ENCODE measurements at regions not wholly inside any gene's neighbourhood (a gene's known extent, or its start where the extent isn't known, plus 50 kb on each side); places are given as distances from the start of the nearest gene placed in this dataset.

- no peak for DNase-seq (ENCODE audit: low read depth, low spot score)
- no CpG with 5 or more reads among the region's 2 CpGs for WGBS (ENCODE audit: insufficient coverage, insufficient read length)
- Histone ChIP-seq H3K27me3 (ENCODE audit: control insufficient read depth, insufficient read depth, low read length) (no peaks in the 10 kb centered on the region), H3K36me3 (ENCODE audit: control insufficient read depth, insufficient read depth, low read length) (peaks cover 4% of the 10 kb centered on the region; the same call in 1 of the 2 replicates), H3K27ac (ENCODE audit: low read length) (no peak overlapping the region), H3K4me1 (ENCODE audit: control insufficient read depth, insufficient read depth, low read length) (no peaks in the 10 kb centered on the region), H3K4me3 (ENCODE audit: low read length) (no peak overlapping the region), H3K9me3 (ENCODE audit: control insufficient read depth, insufficient read depth, low read length) (no peaks in the 10 kb centered on the region)
Observed at GRCh38 chr6:22067671-22068070, 229.2 kb downstream of the PRL start.

- Histone ChIP-seq H3K27me3 (ENCODE audit: control insufficient read depth, insufficient read depth, low read length) (no peaks in the 10 kb centered on the region), H3K36me3 (ENCODE audit: control insufficient read depth, insufficient read depth, low read length) (no peaks in the 10 kb centered on the region), H3K4me1 (ENCODE audit: control insufficient read depth, insufficient read depth, low read length) (no peaks in the 10 kb centered on the region), H3K27ac (ENCODE audit: low read length) (no peak overlapping the region), H3K9me3 (ENCODE audit: control insufficient read depth, insufficient read depth, low read length) (no peaks in the 10 kb centered on the region), H3K4me3 (ENCODE audit: low read length) (no peak overlapping the region)
- DNase-seq (ENCODE audit: low read depth, low spot score) = no peak
- WGBS (ENCODE audit: insufficient coverage, insufficient read length) = no CpG with 5 or more reads among the region's 4 CpGs
Observed at GRCh38 chr6:22068561-22069305, 228.1 kb downstream of the PRL start.

GRCh38 chr6:22069306-22069800 is 227.5 kb downstream of the PRL start:
- no CpG with 5 or more reads among the region's 3 CpGs for WGBS (ENCODE audit: insufficient coverage, insufficient read length)
- no peaks in the 10 kb centered on the region for H3K36me3 ChIP-seq (ENCODE audit: control insufficient read depth, insufficient read depth, low read length)
- H3K4me1 ChIP-seq (ENCODE audit: control insufficient read depth, insufficient read depth, low read length) = no peaks in the 10 kb centered on the region
- H3K27ac ChIP-seq (ENCODE audit: low read length) = no peak overlapping the region
- no peak overlapping the region for H3K4me3 ChIP-seq (ENCODE audit: low read length)
- DNase-seq (ENCODE audit: low read depth, low spot score) = no peak
- H3K27me3 ChIP-seq (ENCODE audit: control insufficient read depth, insufficient read depth, low read length) = no peaks in the 10 kb centered on the region
- H3K9me3 ChIP-seq (ENCODE audit: control insufficient read depth, insufficient read depth, low read length) = no peaks in the 10 kb centered on the region

- H3K4me1 ChIP-seq (ENCODE audit: control insufficient read depth, insufficient read depth, low read length) = no peaks in the 10 kb centered on the region
- WGBS (ENCODE audit: insufficient coverage, insufficient read length) = no CpG with 5 or more reads among the region's 8 CpGs
- H3K27ac ChIP-seq (ENCODE audit: low read length) = no peak overlapping the region
- H3K36me3 ChIP-seq (ENCODE audit: control insufficient read depth, insufficient read depth, low read length) = no peaks in the 10 kb centered on the region; the same call in 1 of the 2 replicates
- no peaks in the 10 kb centered on the region for H3K27me3 ChIP-seq (ENCODE audit: control insufficient read depth, insufficient read depth, low read length)
- H3K9me3 ChIP-seq (ENCODE audit: control insufficient read depth, insufficient read depth, low read length) = no peaks in the 10 kb centered on the region
- no peak overlapping the region for H3K4me3 ChIP-seq (ENCODE audit: low read length)
- no peak for DNase-seq (ENCODE audit: low read depth, low spot score)
Observed at GRCh38 chr6:22071270-22072041, 225.4 kb downstream of the PRL start.

GRCh38 chr6:22072949-22073348 is 223.9 kb downstream of the PRL start:
- DNase-seq (ENCODE audit: low read depth, low spot score) = no peak
- H3K9me3 ChIP-seq (ENCODE audit: control insufficient read depth, insufficient read depth, low read length) = no peaks in the 10 kb centered on the region
- H3K4me3 ChIP-seq (ENCODE audit: low read length) = no peak overlapping the region
- H3K4me1 ChIP-seq (ENCODE audit: control insufficient read depth, insufficient read depth, low read length) = no peaks in the 10 kb centered on the region
- H3K36me3 ChIP-seq (ENCODE audit: control insufficient read depth, insufficient read depth, low read length) = no peaks in the 10 kb centered on the region; the same call in 1 of the 2 replicates
- H3K27ac ChIP-seq (ENCODE audit: low read length) = no peak overlapping the region
- H3K27me3 ChIP-seq (ENCODE audit: control insufficient read depth, insufficient read depth, low read length) = no peaks in the 10 kb centered on the region

- no peak for DNase-seq (ENCODE audit: low read depth, low spot score)
- Histone ChIP-seq H3K9me3 (ENCODE audit: control insufficient read depth, insufficient read depth, low read length) (no peaks in the 10 kb centered on the region), H3K36me3 (ENCODE audit: control insufficient read depth, insufficient read depth, low read length) (no peaks in the 10 kb centered on the region; the same call in 1 of the 2 replicates), H3K27ac (ENCODE audit: low read length) (no peak overlapping the region), H3K4me3 (ENCODE audit: low read length) (no peak overlapping the region), H3K27me3 (ENCODE audit: control insufficient read depth, insufficient read depth, low read length) (no peaks in the 10 kb centered on the region), H3K4me1 (ENCODE audit: control insufficient read depth, insufficient read depth, low read length) (no peaks in the 10 kb centered on the region)
- WGBS (ENCODE audit: insufficient coverage, insufficient read length) = no CpG with 5 or more reads among the region's 4 CpGs
Observed at GRCh38 chr6:22073516-22074198, 223.2 kb downstream of the PRL start.

- WGBS (ENCODE audit: insufficient coverage, insufficient read length) = no CpG with 5 or more reads among the region's 1 CpG
- no peaks in the 10 kb centered on the region; the same call in 1 of the 2 replicates for H3K36me3 ChIP-seq (ENCODE audit: control insufficient read depth, insufficient read depth, low read length)
- H3K27ac ChIP-seq (ENCODE audit: low read length) = no peak overlapping the region
- DNase-seq (ENCODE audit: low read depth, low spot score) = no peak
- no peak overlapping the region for H3K4me3 ChIP-seq (ENCODE audit: low read length)
- no peaks in the 10 kb centered on the region for H3K4me1 ChIP-seq (ENCODE audit: control insufficient read depth, insufficient read depth, low read length)
- no peaks in the 10 kb centered on the region for H3K27me3 ChIP-seq (ENCODE audit: control insufficient read depth, insufficient read depth, low read length)
- H3K9me3 ChIP-seq (ENCODE audit: control insufficient read depth, insufficient read depth, low read length) = no peaks in the 10 kb centered on the region
Observed at GRCh38 chr6:22078288-22078687, 218.5 kb downstream of the PRL start.

GRCh38 chr6:22078802-22079545 is 217.9 kb downstream of the PRL start:
- no peaks in the 10 kb centered on the region for H3K27me3 ChIP-seq (ENCODE audit: control insufficient read depth, insufficient read depth, low read length)
- H3K27ac ChIP-seq (ENCODE audit: low read length) = no peak overlapping the region
- no peaks in the 10 kb centered on the region for H3K9me3 ChIP-seq (ENCODE audit: control insufficient read depth, insufficient read depth, low read length)
- H3K36me3 ChIP-seq (ENCODE audit: control insufficient read depth, insufficient read depth, low read length) = no peaks in the 10 kb centered on the region; the same call in 1 of the 2 replicates
- DNase-seq (ENCODE audit: low read depth, low spot score) = no peak
- no peak overlapping the region for H3K4me3 ChIP-seq (ENCODE audit: low read length)
- WGBS (ENCODE audit: insufficient coverage, insufficient read length) = no CpG with 5 or more reads among the region's 8 CpGs
- no peaks in the 10 kb centered on the region for H3K4me1 ChIP-seq (ENCODE audit: control insufficient read depth, insufficient read depth, low read length)

GRCh38 chr6:22079783-22080182 is 217.1 kb downstream of the PRL start:
- no peak overlapping the region for H3K4me3 ChIP-seq (ENCODE audit: low read length)

GRCh38 chr6:22081709-22082108 is 215.1 kb downstream of the PRL start:
- no peaks in the 10 kb centered on the region; the same call in 1 of the 2 replicates for H3K36me3 ChIP-seq (ENCODE audit: control insufficient read depth, insufficient read depth, low read length)
- H3K4me1 ChIP-seq (ENCODE audit: control insufficient read depth, insufficient read depth, low read length) = no peaks in the 10 kb centered on the region
- H3K27ac ChIP-seq (ENCODE audit: low read length) = no peak overlapping the region
- no peak overlapping the region for H3K4me3 ChIP-seq (ENCODE audit: low read length)
- no peaks in the 10 kb centered on the region for H3K9me3 ChIP-seq (ENCODE audit: control insufficient read depth, insufficient read depth, low read length)
- H3K27me3 ChIP-seq (ENCODE audit: control insufficient read depth, insufficient read depth, low read length) = no peaks in the 10 kb centered on the region
- no peak for DNase-seq (ENCODE audit: low read depth, low spot score)
- WGBS (ENCODE audit: insufficient coverage, insufficient read length) = no CpG with 5 or more reads among the region's 4 CpGs

More at GRCh38 chr6:22079783-22080182, 217.1 kb downstream of the PRL start:
- no peak for DNase-seq (ENCODE audit: low read depth, low spot score)
- no peaks in the 10 kb centered on the region for H3K9me3 ChIP-seq (ENCODE audit: control insufficient read depth, insufficient read depth, low read length)
- H3K27ac ChIP-seq (ENCODE audit: low read length) = no peak overlapping the region
- H3K36me3 ChIP-seq (ENCODE audit: control insufficient read depth, insufficient read depth, low read length) = no peaks in the 10 kb centered on the region
- H3K4me1 ChIP-seq (ENCODE audit: control insufficient read depth, insufficient read depth, low read length) = no peaks in the 10 kb centered on the region
- no CpG with 5 or more reads among the region's 5 CpGs for WGBS (ENCODE audit: insufficient coverage, insufficient read length)
- no peaks in the 10 kb centered on the region for H3K27me3 ChIP-seq (ENCODE audit: control insufficient read depth, insufficient read depth, low read length)
